Suppressor macrophage (primary cell): ENCODE measurements at regions not wholly inside any gene's neighbourhood (a gene's known extent, or its start where the extent isn't known, plus 50 kb on each side); places are given as distances from the start of the nearest gene placed in this dataset.

Experiments used
- DNase-seq, 4 experiments: peaks; one replicate each; pipeline ENCODE4 v3.0.0-alpha.2; 2020 to 2022

- no peak for DNase-seq
These were observed 718.4 kb downstream of the GBE1 start for GRCh38 chr3:81043009-81043408.

GRCh38 chr3:81041331-81041730 lies 720.1 kb downstream of the GBE1 start:
- no peak for DNase-seq

DNA sequence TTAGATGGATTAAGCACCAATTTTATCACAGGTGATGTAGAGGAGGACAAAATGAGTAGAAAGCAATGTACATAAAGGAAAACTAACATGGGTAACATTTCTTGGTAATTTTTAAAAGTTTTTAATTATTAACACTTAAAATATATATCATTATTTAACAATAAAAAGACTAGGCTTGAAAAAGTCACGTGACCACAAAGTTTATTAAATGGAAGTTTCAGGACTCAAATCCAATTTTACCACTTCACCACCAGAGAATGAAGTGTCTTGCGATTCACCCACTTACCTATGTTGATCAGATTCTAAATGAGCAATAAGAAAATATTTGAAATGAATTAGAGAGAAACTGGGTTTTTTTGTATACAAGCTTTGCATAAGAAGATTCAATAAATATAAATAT lies 721.3 kb downstream of the GBE1 start:
- DNase-seq: no peak

GRCh38 chr3:81033684-81034083 lies 727.8 kb downstream of the GBE1 start:
- DNase-seq: no peak

- no peak for DNase-seq
These were observed 728.3 kb downstream of the GBE1 start for GRCh38 chr3:81033185-81033584.

- no peak for DNase-seq
These were observed 731.6 kb downstream of the GBE1 start for GRCh38 chr3:81029861-81030260.

- no peak for DNase-seq
These were observed 734.1 kb downstream of the GBE1 start for GRCh38 chr3:81027344-81027743.

DNA sequence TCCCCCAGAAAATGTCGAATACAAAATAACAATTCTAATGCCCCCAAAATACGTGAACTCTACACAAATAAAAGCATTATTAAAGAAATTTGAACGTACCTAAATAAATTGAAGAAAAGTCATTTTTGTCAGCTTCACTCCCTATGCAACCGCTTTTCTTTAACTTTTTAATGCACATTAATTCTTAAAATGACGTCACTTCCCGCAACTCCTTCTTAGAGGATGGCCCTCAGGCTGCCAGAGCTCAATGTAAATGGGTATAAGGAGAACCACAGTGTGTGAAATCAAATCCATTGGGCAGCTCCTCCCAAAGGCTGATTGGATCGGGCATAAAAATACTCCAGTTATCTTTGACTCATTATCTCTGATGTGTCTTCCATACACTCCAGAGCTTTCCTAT lies 736.9 kb downstream of the GBE1 start:
- DNase-seq: no peak

DNA sequence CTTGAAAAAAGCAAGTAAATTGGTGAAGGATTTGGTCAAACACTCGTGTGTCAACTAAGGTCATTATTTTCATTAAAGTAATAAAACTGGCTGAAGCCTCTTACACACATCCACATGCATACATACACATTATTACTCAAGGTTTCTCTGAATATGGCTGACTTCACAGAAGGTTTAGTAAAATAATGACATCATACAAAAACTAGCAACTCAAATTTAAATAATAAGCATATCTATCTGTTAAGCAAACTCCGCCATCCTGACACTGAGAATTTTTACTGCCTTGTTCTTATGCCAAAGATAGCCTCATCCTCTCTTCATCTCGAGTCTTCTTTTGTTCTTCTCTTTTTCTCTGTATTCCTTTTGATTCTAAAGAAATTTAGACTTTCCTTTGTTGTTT lies 739.1 kb downstream of the GBE1 start:
- no peak for DNase-seq

DNA sequence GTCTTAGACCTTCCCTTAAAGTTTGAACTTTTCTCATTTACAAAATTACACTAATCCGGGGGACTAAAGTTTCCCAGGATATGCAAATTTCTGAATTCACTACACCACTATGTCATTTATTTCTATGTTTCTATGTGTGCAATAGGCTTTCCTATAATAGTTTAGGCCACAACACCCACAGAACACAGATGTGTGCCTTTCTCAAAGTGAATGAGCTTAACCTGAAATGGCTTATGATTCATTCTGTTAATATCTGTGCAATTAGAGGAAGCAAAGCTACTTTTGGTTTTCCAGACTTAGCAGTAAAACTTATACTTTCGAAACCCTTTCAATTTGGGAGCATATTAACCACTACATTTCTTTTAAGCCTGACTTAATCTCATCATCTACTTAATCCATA lies 748.1 kb downstream of the GBE1 start:
- no peak for DNase-seq

GRCh38 chr3:81005992-81006391 lies 755.5 kb downstream of the GBE1 start:
- no peak for DNase-seq

DNA sequence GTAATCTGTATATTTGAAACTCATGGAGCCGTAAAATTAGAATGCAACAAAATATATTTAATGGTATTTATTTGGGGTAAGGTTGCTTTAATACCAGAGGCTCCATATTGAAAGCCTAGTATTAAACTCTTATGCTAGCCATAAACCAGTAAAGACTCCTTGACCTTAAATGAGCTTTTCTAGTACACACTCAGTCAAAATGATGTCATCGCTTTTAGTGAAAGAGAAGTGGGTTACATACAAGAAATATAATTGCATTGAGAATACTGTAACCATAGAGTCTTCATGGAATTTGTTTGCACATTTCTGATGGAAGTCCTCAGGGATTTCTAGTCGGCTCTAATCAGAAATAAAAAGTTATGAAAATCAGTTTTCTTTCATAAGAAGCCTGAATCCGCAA lies 757.6 kb downstream of the GBE1 start:
- no peak for DNase-seq

GRCh38 chr3:81003008-81003645 lies 758.3 kb downstream of the GBE1 start:
- DNase-seq: no peak

DNA sequence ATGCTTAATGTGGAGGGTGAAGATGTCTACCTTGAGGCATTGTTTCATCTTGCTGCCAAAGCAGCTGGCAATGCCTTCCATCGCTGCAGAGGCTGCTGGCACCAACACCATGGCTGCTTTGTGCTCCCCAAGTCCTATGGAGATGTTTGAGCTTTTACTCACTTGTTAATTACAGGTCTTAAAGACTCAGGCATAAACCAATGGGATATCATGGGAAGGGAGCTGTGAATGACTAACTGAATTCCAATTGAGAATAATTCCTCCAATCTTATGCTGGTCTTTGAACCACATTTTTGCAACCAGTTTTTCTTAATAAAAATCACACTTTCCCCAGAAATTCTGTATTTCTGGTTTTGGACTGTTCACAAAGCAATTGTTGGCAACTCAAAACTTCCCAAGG lies 762.0 kb downstream of the GBE1 start:
- no peak for DNase-seq

GRCh38 chr3:80998022-80998421 lies 763.4 kb downstream of the GBE1 start:
- no peak for DNase-seq

GRCh38 chr3:80997622-80998021 lies 763.8 kb downstream of the GBE1 start:
- DNase-seq: no peak

DNA sequence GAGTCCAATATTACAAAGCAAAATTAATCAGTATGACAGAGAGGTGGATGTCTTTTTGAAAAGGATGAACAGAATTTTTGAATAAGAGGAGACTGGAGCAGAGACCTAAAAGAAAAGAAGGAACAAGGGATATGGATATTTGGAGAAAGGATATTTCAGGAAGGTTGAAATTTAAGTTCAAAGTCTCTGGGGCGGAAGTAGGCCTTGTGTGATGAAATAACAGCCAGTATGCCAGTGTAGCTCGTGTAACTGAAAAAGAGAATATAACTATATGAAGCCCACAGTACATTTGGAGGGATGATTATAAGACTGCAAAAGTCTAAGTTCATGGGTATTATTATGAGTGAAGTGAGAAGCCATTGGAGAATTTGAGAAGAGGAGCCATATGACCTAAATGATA lies 766.7 kb downstream of the GBE1 start:
- DNase-seq: no peak

GRCh38 chr3:80994085-80994665 lies 767.3 kb downstream of the GBE1 start:
- no peak for DNase-seq

DNA sequence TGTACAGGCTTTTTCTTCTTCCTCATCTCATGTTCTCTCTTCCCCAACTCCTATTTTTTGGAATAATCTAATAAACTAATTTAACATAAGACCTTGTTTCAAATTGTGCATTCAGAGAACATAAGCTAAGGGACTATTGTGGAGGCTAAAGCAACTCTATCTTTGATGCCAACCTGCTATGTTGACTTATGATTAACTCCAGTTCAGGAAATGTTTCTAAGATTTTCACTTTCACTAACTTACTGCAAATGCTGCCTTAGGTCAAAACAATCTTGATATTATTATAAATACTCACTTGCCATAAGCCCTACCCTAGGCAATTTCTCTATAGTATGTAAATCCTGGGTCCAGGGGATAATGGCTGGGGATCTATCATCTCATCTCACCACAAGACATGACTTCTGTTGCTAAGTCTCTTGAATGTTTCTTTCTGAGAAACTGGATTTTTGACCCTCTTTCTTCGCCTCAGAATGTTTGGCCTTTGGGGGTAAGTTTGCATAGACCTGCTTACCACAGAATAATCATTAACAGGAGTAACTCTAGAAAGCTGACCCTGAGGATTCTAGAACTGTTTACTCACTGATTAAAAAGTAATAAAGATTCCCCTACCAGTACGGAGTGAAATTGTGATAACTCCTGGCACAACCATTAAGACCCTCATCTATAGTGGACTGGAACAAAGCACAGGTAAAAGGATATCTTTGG lies 768.1 kb downstream of the GBE1 start:
- DNase-seq: no peak

- DNase-seq: no peak
These were observed 777.7 kb downstream of the GBE1 start for GRCh38 chr3:80983753-80984152.

GRCh38 chr3:80978216-80978969 lies 783.1 kb downstream of the GBE1 start:
- DNase-seq: no peak

GRCh38 chr3:80970292-80970691 lies 791.2 kb downstream of the GBE1 start:
- DNase-seq: no peak

GRCh38 chr3:80929576-80929975 lies 831.9 kb downstream of the GBE1 start:
- no peak for DNase-seq

GRCh38 chr3:80914854-80915253 lies 846.6 kb downstream of the GBE1 start:
- no peak for DNase-seq
